SH-SY5Y (cell line): ENCODE measurements at regions not wholly inside any gene's neighbourhood (a gene's known extent, or its start where the extent isn't known, plus 50 kb on each side); places are given as distances from the start of the nearest gene placed in this dataset.

Source experiments
- GATA2 ChIP-seq: IDR thresholded peaks from 2 replicates; pipeline ENCODE4 v1.6.1; 2011; ENCODE audit warnings: mild to moderate bottlenecking, low read depth, low read length
- GATA3 ChIP-seq: IDR thresholded peaks from 2 replicates; pipeline ENCODE4 v1.6.1; 2011; ENCODE audit warnings: low read depth, mild to moderate bottlenecking, low read length, moderate library complexity

GRCh38 chr13:81197483-81197882 lies 856.6 kb upstream of the SPRY2 start:
- TF ChIP-seq GATA2 = no peak
- no peak for TF ChIP-seq GATA3
